GM12891 (cell line): ENCODE measurements at regions not wholly inside any gene's neighbourhood (a gene's known extent, or its start where the extent isn't known, plus 50 kb on each side); places are given as distances from the start of the nearest gene placed in this dataset.

ENCODE experiments used
- POLR2A ChIP-seq: IDR thresholded peaks from 2 replicates; pipeline ENCODE4 v1.6.1; 2011; ENCODE audit warnings: low read depth, low read length, control low read depth
- POLR2AphosphoS5 ChIP-seq: IDR thresholded peaks from 2 replicates; pipeline ENCODE4 v1.6.1; 2011; ENCODE audit warnings: low read depth, low read length, control low read depth
- SPI1 ChIP-seq: IDR thresholded peaks from 2 replicates; pipeline ENCODE4 v1.6.1; 2011; ENCODE audit warnings: low read depth, low read length, control low read depth
- TAF1 ChIP-seq: IDR thresholded peaks from 2 replicates; pipeline ENCODE4 v1.6.1; 2011; ENCODE audit warnings: low read depth, low read length, control low read depth

DNA sequence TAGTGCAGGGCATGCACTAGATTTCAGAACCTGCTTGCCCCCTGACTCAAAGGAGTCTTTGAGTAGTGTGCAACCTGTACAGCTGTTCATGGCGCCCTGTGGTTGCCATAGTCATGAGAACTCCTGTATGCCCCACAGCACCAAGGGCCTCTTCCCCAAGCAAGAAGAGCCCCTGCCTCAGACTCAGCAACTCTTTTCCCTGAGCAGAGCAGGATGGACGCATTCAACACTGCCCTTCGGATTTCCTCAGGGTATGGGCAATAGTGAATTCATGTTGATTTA lies 89.7 kb upstream of the KLF13 start:
- TF ChIP-seq POLR2AphosphoS5, result no peak
- no peak for TF ChIP-seq POLR2A
- TF ChIP-seq TAF1, result no peak
- no peak for TF ChIP-seq SPI1
